ENCODE measurements at regions not wholly inside any gene's neighbourhood (a gene's known extent, or its start where the extent isn't known, plus 50 kb on each side); places are given as distances from the start of the nearest gene placed in this dataset.

GRCh38 chr20:10898552-10898951 is 224.8 kb upstream of the JAG1 start:
- no peak for TF ChIP-seq CTCF (IDR thresholded peaks at IDR 0.05; ENCODE audit: low read depth, low read length)
- no peak for DNase-seq (ENCODE audit: extremely low read depth, low read depth)

GRCh38 chr20:10902174-10902573 is 228.4 kb upstream of the JAG1 start:
- TF ChIP-seq CTCF (IDR thresholded peaks at IDR 0.05; ENCODE audit: low read depth, low read length) = no peak
- DNase-seq (ENCODE audit: extremely low read depth, low read depth) = no peak

- no peak for TF ChIP-seq CTCF (IDR thresholded peaks at IDR 0.05; ENCODE audit: low read depth, low read length)
- no peak for DNase-seq (ENCODE audit: extremely low read depth, low read depth)
Observed at GRCh38 chr20:10902576-10903282, 228.9 kb upstream of the JAG1 start.

- no peak for DNase-seq (ENCODE audit: extremely low read depth, low read depth)
- no peak for TF ChIP-seq CTCF (IDR thresholded peaks at IDR 0.05; ENCODE audit: low read depth, low read length)
Observed at GRCh38 chr20:10906834-10907233, 233.0 kb upstream of the JAG1 start.

GRCh38 chr20:10909803-10910202 is 236.0 kb upstream of the JAG1 start:
- no peak for DNase-seq (ENCODE audit: extremely low read depth, low read depth)
- TF ChIP-seq CTCF (IDR thresholded peaks at IDR 0.05; ENCODE audit: low read depth, low read length) = no peak

- TF ChIP-seq CTCF (IDR thresholded peaks at IDR 0.05; ENCODE audit: low read depth, low read length) = no peak; the same call in 1 of the 2 replicates
- no peak for DNase-seq (ENCODE audit: extremely low read depth, low read depth)
Observed at GRCh38 chr20:10910535-10911178, 236.9 kb upstream of the JAG1 start.

GRCh38 chr20:10911298-10911697 is 237.5 kb upstream of the JAG1 start:
- DNase-seq (ENCODE audit: extremely low read depth, low read depth) = no peak
- no peak for TF ChIP-seq CTCF (IDR thresholded peaks at IDR 0.05; ENCODE audit: low read depth, low read length)
